ENCODE measurements at regions not wholly inside any gene's neighbourhood (a gene's known extent, or its start where the extent isn't known, plus 50 kb on each side); places are given as distances from the start of the nearest gene placed in this dataset.

DNA sequence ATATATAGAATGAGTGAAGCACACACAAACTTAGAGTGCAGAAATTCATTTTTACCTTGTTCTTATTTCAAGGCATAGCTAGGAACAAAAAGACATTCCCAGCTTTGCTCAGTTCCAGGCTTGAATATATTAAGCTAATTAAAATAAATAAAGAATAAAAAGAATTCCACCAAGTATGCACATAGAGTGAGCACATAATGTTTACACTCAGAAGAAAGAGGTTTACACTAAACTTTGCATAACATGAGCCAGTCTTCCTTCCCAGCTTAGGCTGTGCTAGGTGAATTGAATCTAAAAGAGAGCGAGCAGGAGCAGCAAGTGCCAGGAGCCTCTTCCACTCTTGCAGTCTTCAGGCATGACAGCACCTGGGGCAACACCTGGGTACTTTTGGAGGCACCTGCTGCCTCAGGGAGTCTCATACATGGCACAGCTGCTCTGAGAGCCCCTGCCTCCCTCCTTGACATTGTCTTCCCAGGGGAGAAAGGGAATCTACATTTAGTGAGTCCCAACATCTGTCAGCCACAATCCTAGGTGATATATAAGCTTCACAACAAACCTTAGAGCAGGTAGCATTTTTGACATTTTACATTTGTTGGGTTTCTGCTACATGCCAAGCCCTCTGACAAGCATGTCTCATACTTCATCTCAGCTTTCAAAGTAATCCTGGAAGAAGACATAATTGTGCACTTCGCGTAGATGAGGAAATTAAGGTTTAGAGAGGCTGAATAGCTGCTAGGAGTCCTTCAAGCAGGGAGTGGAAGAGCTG is 732.7 kb upstream of the TENM4 start:
- DNase-seq = no peak

GRCh38 chr11:80168796-80169195 is 728.0 kb upstream of the TENM4 start:
- no peak for DNase-seq

DNA sequence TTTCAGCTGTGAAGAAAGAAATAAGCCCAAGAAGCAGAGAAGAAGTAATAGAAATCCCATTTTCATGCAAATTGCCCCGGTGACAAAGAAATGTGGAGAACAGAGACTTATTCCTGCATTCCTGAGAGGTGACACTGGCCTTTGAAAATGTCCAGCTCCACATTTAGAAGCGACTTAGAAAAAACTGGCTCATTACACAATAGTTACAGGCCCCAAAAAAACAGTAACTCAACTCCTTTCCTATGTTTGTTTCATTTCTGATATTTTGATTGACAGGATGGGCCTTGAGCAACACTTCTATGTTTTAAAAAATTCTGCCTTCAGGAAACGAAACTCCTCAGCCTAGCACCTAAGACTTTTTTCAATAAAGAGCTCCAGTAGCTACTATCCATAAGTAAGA is 726.9 kb upstream of the TENM4 start:
- no peak for DNase-seq

GRCh38 chr11:80165744-80166143 is 724.9 kb upstream of the TENM4 start:
- DNase-seq = no peak

DNA sequence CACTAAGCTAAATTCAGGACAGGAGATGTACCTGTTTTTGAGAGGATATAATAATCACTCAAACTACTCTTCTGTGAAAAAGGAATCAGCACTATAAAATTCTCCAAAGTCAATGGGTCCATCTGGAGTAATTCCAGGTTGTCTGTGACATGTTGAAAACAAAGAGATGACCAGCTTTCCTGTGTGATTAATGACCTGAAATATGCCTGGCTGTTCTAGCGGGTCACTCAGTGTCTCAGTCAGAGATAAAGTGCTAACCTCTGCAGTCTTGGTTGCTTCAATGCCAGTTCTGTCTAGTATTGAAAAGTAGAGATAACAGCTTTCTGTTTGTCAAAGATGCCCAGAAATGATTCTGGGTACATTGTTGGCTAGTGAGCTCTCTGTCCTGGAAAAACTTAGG is 722.6 kb upstream of the TENM4 start:
- DNase-seq = no peak

GRCh38 chr11:80163011-80163410 is 722.2 kb upstream of the TENM4 start:
- DNase-seq = no peak

DNA sequence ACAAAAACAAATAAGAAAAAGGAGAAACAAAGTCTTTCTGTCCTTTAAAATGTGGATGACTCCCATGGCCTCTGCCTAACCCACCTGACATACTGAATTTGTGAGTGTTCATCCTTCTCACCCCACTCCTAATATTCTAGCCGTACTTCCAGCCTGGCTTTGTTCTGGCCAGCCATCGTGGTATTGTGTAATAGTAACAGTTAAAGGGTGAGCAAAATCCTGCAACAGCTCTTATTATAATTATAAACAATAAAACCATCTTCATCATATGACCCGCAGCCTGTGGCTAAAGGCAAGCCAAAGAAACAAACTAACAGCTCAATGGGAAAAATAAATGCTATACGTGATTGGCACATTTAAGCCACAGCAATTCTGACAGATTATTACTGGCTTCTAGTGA is 721.6 kb upstream of the TENM4 start:
- DNase-seq = no peak

DNA sequence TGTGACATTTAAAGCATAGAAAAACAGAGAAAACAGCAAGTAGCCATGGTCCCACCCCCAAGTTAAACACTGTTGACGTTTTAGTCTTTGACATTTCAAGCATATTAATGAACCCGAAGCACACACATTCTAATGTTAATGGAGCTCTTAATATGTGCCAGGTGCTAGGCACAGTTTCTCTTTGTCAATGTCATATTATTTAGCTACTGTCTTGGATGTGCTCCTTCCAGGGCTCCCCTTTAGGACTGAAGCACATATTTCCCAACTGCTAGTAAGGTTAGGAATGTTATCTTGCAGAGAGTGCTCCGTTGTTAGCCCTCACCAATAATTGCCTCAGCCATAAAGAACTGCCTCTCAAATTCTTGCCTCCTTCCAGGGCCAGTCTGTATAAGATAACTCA is 716.6 kb upstream of the TENM4 start:
- no peak for DNase-seq

DNA sequence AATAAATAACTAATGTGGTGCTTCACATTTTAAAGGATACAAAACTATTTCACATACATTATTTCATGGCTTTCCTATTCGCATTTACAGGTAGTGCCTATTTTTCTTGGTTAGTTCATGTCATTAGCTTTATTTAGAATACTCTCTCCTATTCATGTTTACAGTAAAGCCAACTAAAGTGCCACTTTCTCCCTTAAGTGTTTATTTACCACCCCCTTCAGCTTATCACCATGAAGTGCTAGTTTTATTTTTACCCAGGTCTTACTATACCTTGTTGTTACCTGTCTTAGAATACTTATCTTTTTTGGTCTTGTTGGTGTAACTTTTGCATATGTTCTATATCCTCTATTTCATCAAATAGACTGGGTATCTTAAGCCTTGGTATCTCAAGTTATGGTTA is 715.2 kb upstream of the TENM4 start:
- DNase-seq = no peak

GRCh38 chr11:80155412-80156017 is 714.7 kb upstream of the TENM4 start:
- no peak for DNase-seq

DNA sequence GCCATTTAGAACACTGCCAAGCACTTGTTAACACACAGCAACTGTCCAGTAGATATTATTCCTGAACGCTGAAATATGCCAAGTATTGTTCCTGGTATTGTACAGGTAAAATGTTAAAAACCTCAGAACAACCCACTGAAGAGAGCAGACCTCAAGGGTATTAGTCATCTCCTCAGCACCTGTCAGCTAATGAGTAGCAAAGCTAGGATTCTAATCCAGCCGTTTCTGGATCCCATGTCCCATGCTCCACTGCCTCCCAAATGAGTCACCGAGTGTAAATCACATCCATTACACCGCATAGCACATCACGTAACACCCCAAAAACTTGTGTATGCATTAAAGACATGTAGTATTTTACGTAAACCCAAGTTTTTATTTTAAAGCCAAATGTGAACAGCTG is 705.4 kb upstream of the TENM4 start:
- no peak for DNase-seq

GRCh38 chr11:80144897-80145594 is 704.2 kb upstream of the TENM4 start:
- no peak for DNase-seq

DNA sequence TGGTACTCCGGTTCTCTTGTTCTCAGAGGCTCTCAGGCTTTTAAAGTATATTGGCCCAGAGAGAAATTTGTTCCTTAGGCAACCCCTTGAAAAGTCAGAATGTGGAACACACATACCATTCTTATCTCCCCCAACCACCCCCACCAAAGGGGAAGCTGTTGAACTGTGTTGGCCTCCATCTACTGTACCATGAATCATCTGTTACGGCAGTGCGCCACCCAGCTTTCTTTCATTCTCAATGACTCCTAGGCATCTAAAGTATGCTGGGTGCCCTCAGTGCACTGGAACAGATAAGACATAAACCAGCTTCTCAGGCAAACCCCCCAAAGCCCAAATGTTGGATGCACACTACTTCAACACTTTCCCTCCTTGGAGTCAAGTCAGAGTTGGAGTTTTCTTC is 696.2 kb upstream of the TENM4 start:
- DNase-seq = no peak

- DNase-seq = no peak
These were observed 688.6 kb upstream of the TENM4 start for GRCh38 chr11:80129396-80129795.

DNA sequence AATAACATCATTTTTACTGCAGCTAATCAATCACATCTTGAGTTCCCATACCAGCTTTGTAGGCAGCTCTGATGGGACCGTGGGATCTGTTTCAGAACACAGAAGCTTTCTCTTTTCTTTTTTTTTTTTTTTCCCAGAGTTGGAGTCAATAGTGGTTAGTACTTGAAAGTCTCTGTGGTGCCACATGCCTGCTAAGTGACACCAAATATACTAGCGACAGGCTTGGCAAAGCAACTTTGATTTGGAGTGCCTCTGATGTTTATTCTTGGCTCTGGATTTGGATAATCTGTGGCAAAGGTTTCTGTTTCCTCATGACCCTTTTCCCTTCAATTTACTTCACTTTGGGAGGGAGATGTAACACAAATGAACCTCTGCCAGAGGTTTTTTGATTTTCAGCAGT is 681.4 kb upstream of the TENM4 start:
- no peak for DNase-seq

DNA sequence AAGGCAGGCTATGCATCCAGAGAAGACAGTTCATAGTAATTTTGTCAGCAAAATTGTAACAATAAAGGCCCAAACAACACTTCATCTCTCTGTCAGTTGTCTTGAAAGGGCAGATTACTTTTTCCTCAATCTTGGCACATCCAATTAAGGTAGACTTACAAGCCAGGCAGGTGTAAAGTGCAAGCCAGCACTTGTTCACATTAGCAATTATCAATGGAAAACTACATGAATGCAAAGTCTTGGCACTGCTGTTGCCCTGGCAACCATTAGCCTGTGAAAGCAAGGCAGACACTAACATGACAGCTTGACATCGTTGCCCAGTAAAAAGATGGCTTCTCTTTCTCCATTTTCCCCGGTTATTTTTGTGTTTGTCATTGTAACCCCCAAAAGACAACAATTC is 677.2 kb upstream of the TENM4 start:
- no peak for DNase-seq

GRCh38 chr11:80116796-80117195 is 676.0 kb upstream of the TENM4 start:
- DNase-seq = no peak

GRCh38 chr11:80109652-80110051 is 668.8 kb upstream of the TENM4 start:
- no peak for DNase-seq

- DNase-seq = no peak
These were observed 668.2 kb upstream of the TENM4 start for GRCh38 chr11:80109031-80109430.

- DNase-seq = no peak
These were observed 666.6 kb upstream of the TENM4 start for GRCh38 chr11:80107415-80107814.

DNA sequence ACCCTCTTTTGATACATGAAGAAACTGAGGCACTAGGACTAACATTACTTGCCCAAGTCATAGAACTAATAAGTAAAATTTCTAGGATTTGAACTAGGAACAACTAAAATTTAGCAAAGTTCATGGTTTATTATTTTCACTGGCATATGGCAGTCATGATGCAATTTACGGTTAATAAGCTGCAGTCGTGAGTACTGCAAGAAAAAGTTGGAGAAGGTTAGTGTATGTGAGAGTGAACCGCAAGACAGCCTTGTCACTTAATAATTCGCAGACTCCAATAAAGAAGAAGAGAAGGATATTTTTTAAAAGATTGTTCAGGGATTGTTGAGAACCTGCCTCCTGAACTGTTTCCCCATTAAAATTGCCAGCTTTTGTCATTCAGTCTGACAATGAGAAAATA is 663.4 kb upstream of the TENM4 start:
- DNase-seq = no peak

GRCh38 chr11:80103142-80103859 is 662.5 kb upstream of the TENM4 start:
- no peak for DNase-seq

GRCh38 chr11:80097146-80097545 is 656.3 kb upstream of the TENM4 start:
- no peak for DNase-seq

GRCh38 chr11:80096736-80097135 is 655.9 kb upstream of the TENM4 start:
- no peak for DNase-seq
